GM18511 (cell line): ENCODE measurements at regions not wholly inside any gene's neighbourhood (a gene's known extent, or its start where the extent isn't known, plus 50 kb on each side); places are given as distances from the start of the nearest gene placed in this dataset.
"Not testable (repeated sequence)": the region's sequence is repeated elsewhere in the genome, so short reads cannot be mapped to it uniquely, and the experiment has no call there.

ENCODE experiments used
- ATAC-seq: cut with Tn5 transposase; IDR thresholded peaks from one replicate; pipeline ENCODE4 v1.9.1; 2021; ENCODE audit warnings: mild to moderate bottlenecking, moderate library complexity; ENCODE audit not compliant: unreplicated experiment

DNA sequence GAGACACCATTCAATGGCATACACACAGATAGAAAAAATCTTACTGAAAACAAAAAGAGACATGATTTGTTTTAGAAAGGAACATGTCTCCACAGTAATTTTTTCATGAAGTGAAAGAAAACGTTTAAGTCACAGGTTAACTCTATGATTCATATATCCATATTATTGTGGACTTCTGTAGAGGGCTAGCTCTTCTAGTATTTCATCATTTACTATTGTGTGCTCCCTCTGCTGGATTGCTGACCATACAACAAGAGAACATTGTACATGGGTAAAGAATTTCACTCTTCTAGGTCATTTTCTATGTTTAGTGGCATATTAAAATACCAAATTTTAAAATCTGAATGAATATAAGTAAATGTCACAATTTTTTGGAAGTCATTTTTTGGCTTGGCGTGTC is 91.8 kb upstream of the POU3F4 start:
- peak; percentile 55 for ATAC-seq

DNA sequence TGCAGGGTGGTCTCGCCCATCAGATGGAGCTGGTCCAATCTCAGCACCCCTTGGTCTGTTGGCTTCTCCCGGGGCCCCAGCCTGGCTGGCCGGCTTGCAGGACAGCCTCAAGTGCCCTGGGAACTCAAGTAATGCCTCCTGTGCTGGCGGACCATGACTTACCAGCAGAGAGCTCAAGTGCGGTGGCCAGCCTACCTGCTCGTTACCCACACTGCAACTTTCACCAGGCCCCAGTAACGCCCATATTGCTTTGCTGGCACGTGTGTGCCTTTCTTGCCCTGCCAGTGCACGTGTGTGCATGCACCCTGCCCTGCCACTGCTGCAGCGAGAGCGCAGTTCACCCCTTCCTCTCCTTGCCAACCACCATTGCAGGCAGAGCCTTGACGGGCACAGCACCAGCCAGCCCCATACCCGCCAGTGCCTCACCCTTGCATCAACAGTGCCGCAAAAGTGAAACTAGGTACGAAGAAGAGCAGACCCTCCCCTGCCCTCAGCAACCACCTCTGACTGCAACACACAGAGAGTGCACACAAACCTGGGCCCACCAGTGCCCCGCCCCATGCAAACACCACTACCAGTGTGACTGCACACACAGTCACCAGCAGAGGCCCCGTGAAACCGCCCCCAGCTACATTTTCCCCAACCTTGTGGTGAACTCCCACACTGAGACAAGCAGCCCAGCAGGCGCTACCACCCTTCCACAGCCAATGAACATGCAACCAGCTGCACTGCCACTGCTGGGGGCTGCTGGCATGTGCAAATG is 88.9 kb upstream of the POU3F4 start:
- ATAC-seq = no peak

DNA sequence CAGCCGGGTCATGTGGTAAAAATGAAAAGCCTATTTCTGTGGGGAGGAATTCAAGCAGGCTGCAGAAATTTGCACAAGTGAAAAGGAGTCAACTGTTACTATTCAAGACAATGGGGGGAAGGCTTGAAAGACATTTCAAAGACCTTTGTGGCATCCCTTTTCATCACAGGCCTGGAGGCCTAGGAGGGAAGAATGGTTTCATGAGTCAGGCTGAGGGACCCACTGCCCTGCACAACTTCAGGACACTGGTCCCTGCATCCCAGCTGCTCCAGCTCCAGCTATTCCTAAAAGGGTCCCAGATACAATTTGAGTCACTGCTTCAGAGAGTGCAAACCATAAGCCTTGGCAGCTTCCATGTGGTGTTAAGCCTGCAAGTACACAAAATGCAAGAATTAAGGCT is 85.3 kb upstream of the POU3F4 start:
- no peak for ATAC-seq

DNA sequence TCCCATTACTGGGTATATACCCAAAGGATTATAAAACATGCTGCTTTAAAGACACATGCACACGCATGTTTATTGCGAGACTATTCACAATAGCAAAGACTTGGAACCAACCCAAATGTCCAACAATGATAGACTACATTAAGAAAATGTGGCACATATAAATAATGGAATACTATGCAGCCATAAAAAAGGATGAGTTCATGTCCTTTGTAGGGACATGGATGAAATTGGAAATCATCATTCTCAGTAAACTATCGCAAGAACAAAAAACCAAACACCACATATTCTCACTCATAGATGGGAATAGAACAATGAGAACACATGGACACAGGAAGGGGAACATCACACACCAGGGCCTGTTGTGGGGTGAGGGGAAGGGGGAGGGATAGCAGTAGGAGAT is 65.5 kb upstream of the POU3F4 start:
- ATAC-seq = not testable (repeated sequence)

DNA sequence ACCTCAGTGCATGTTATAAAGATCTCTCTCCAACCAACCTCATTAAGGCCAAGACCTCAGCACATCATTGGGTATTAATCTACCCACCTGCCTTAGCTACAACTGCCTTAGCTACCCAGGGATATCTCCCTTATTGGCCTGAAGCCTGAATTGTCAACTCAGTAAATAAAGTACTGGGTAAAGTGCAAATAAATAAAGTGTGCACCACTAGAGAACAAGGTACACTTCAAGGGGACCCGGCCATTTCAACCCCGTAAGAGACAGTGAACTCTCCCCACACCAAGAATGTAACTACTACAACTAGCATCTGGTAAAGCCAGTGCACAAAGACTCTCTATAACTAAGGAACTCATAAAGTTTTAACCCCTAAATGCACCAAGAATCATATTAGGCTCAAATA is 61.7 kb upstream of the POU3F4 start:
- no peak for ATAC-seq
